Stimulated activated CD8-positive, alpha-beta memory T cell treated with anti-CD3 and anti-CD28 coated beads, Interleukin-4, amount 100 ng/mL, for 24 hours (primary cell): ENCODE measurements at regions not wholly inside any gene's neighbourhood (a gene's known extent, or its start where the extent isn't known, plus 50 kb on each side); places are given as distances from the start of the nearest gene placed in this dataset.
"Not testable (repeated sequence)": the region's sequence is repeated elsewhere in the genome, so short reads cannot be mapped to it uniquely, and the experiment has no call there.

Experiments
- DNase-seq: peaks from one replicate; pipeline ENCODE4 v3.0.0-alpha.2; 2020; ENCODE audit warnings: low read depth

DNA sequence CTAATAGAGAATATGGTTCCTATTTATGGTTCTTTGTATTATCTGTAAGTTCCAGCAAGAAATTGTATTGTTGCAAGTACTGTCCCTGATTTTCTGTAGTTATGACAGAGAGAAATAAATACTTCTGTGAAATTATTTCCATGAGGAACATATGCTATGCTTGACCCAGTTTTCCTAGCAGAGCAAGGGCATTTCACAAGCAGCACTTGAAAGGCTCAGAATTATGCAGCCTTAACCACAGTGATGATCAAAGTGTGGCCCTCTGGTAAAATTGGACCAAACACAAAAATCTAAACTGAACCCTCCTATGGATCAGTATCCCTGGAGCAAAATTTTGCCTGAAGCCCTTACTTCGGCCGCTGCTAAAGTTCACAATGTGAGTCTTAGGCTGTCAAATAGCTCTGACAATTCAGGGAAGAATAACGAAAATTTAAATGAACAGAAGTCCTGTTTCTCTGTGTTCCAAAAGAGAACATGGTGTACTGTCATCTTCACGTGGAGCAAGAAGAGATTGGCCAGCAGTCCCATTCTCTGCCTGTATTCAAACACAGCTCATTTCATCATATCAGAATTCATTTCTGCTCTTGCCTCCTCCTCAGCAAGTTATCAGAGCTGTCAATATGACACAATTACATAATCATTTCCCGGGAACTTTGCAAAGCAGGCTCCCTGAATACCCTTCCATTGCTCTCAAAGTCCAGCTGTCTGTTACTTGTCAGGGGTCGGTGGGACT is 471.9 kb downstream of the RPS29 start:
- DNase-seq: no peak

DNA sequence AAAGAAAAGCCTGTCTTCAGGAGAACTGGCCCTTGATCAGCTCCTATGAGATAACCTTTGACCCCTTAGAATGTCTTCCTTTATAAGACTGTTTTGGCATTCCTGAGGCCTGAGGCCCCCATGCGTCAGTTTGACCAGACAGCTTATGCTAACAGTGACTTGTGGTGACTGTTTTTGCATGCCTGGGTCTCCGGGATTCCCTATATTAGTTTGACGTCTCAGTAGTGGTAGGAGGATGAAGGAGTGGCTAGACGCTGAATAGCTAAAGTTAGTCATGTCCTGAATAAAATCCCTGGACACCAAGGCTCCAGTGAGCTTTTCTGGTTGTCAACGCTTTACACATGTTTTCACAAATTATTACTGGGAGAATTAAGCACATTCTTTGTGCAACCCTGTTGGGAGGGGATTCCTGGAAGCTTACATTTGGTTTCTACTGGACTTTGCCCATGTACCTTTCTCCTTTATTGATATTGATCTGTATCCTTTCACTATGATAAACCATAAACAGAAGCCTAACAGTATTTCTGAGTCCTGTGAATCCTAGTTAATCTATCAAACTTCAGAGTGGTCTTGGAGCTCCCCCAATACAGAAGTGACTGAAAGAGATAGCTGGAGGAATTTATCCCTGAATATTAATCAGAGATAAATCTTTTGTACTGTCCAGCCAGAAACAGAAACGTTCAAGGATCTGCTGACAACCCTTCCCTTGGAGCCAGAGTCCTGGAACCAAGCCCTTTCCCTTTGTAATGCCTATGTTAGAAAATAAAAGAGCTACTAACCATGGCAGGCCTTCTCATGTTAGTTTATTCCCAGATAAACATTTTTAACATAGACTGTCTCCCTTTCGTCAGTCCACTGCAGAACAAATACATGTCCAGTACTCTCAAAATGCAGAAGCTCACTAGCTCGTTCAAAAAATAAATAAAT is 479.2 kb downstream of the RPS29 start:
- no peak for DNase-seq

- DNase-seq: no peak
These were observed 480.2 kb downstream of the RPS29 start for GRCh38 chr14:49105956-49106355.

DNA sequence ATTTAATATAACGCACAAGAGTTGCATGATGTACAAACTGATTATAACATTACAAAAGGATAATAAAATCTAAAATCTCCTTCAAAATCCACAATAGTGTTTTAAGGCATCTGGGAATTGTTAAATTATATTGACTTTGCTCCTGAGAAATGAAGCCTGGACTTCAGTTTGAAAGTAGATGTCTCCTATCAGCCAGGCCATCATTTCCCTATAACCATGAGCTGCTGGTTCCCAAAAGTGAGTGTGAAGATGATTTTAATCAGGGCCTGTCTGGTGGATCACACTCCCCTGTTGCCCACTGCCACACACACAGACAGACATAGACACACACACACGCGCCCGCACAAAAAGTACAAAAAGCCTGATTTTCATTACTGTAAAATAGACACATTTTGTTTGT is 480.7 kb downstream of the RPS29 start:
- no peak for DNase-seq

- DNase-seq: no peak
These were observed 493.8 kb downstream of the RPS29 start for GRCh38 chr14:49092345-49092744.

GRCh38 chr14:49089107-49089506 is 497.1 kb downstream of the RPS29 start:
- no peak for DNase-seq

GRCh38 chr14:49073292-49073691 is 512.9 kb downstream of the RPS29 start:
- not testable (repeated sequence) for DNase-seq

GRCh38 chr14:49058511-49058910 is 527.7 kb downstream of the RPS29 start:
- no peak for DNase-seq

- no peak for DNase-seq
These were observed 528.2 kb downstream of the RPS29 start for GRCh38 chr14:49057838-49058510.

DNA sequence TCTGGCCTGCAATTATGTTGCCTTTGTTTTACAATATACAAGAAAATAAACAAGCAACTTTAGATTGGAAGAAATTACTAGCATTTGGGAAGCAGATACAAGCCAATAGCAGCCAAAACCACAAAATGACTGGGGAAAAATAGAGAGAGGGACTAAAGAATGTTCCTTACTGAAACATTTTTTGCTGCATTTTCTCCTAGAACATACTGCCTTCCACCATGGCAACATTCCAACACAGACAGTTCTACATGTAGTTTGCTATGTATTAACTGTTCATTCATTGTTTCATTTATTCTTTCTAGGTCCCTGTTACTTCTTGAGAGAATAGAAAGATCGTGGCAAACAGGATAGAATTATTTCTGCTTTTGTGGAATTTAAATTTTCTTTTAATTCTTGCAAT is 530.2 kb downstream of the RPS29 start:
- DNase-seq: no peak

- no peak for DNase-seq
These were observed 533.7 kb downstream of the RPS29 start for GRCh38 chr14:49052521-49052920.

DNA sequence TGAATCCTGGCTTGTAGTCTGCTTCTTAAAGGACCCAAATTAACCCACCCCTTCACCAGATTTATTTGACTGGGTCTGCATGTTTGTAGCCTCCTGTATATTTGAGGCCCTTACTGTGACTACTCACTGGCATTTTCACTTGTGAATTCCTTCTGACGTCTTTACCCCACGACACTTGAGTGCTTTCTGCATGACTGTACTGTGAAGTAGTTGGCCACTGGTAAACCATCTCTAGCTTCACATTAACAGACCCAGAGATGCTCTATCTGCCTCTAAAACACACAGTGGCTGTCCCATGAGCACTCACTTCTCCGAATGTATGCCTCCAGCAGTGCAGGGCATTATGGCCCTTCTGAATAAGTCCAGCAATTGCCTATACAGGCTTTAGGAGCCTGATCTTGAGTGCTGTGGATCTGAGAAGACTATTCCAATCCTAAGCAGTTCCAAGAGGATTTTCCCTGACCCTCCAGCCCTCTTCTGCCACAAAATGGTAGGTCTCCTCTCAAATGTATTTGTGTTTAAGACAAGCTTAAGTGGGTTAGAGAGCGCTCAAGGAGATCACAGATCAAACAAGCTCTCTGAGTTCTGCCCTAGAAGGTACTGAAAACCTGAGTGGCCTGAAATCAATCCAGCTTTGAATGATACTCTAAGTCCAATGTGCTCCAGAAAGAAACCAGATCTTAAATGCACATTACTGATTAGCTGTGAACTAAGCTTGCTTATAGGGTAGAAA is 534.7 kb downstream of the RPS29 start:
- no peak for DNase-seq

- no peak for DNase-seq
These were observed 535.4 kb downstream of the RPS29 start for GRCh38 chr14:49050822-49051221.

GRCh38 chr14:49049711-49050110 is 536.5 kb downstream of the RPS29 start:
- DNase-seq: no peak

- DNase-seq: no peak
These were observed 541.2 kb downstream of the RPS29 start for GRCh38 chr14:49044981-49045380.

GRCh38 chr14:49036984-49037516 is 549.1 kb downstream of the RPS29 start:
- no peak for DNase-seq

DNA sequence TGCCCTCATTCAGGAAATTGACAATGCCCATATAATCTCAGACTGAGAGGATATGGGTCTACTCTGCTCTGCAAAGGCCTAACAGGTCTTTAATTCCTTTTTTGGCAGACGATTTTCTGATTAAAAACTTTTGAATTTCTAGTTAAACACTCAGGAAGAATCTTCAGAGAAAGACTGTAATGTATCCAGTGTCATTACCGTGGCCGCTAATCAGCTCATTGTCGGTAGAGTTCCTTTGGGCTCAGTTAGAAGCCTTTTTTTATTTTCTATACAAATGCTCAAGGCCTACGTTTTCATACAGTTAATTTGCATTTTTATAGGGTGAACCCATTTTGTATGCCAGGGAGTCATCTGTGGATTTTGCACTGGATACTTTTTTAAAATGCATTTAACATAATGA is 549.9 kb downstream of the RPS29 start:
- no peak for DNase-seq

- no peak for DNase-seq
These were observed 553.0 kb downstream of the RPS29 start for GRCh38 chr14:49033131-49033530.

GRCh38 chr14:49031710-49032109 is 554.5 kb downstream of the RPS29 start:
- not testable (repeated sequence) for DNase-seq

GRCh38 chr14:49019467-49020115 is 566.6 kb downstream of the RPS29 start:
- DNase-seq: no peak

- DNase-seq: no peak
These were observed 568.7 kb downstream of the RPS29 start for GRCh38 chr14:49017447-49017846.
